ENCODE measurements at regions not wholly inside any gene's neighbourhood (a gene's known extent, or its start where the extent isn't known, plus 50 kb on each side); places are given as distances from the start of the nearest gene placed in this dataset.

GRCh38 chr6:74066168-74066871 is 370.3 kb downstream of the CD109 start:
- TF ChIP-seq POU6F1 (CRISPR knock-in tag; IDR thresholded peaks at IDR 0.05; ENCODE audit: borderline replicate concordance, low read depth) = no peak
- TF ChIP-seq, protein P1, sequence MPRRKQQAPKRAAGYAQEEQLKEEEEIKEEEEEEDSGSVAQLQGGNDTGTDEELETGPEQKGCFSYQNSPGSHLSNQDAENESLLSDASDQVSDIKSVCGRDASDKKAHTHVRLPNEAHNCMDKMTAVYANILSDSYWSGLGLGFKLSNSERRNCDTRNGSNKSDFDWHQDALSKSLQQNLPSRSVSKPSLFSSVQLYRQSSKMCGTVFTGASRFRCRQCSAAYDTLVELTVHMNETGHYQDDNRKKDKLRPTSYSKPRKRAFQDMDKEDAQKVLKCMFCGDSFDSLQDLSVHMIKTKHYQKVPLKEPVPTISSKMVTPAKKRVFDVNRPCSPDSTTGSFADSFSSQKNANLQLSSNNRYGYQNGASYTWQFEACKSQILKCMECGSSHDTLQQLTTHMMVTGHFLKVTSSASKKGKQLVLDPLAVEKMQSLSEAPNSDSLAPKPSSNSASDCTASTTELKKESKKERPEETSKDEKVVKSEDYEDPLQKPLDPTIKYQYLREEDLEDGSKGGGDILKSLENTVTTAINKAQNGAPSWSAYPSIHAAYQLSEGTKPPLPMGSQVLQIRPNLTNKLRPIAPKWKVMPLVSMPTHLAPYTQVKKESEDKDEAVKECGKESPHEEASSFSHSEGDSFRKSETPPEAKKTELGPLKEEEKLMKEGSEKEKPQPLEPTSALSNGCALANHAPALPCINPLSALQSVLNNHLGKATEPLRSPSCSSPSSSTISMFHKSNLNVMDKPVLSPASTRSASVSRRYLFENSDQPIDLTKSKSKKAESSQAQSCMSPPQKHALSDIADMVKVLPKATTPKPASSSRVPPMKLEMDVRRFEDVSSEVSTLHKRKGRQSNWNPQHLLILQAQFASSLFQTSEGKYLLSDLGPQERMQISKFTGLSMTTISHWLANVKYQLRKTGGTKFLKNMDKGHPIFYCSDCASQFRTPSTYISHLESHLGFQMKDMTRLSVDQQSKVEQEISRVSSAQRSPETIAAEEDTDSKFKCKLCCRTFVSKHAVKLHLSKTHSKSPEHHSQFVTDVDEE (CRISPR knock-in tag; IDR thresholded peaks at IDR 0.05) = no peak
- TF ChIP-seq, protein P2, sequence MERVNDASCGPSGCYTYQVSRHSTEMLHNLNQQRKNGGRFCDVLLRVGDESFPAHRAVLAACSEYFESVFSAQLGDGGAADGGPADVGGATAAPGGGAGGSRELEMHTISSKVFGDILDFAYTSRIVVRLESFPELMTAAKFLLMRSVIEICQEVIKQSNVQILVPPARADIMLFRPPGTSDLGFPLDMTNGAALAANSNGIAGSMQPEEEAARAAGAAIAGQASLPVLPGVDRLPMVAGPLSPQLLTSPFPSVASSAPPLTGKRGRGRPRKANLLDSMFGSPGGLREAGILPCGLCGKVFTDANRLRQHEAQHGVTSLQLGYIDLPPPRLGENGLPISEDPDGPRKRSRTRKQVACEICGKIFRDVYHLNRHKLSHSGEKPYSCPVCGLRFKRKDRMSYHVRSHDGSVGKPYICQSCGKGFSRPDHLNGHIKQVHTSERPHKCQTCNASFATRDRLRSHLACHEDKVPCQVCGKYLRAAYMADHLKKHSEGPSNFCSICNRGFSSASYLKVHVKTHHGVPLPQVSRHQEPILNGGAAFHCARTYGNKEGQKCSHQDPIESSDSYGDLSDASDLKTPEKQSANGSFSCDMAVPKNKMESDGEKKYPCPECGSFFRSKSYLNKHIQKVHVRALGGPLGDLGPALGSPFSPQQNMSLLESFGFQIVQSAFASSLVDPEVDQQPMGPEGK (CRISPR knock-in tag; IDR thresholded peaks at IDR 0.05; ENCODE audit: borderline replicate concordance) = no peak
- TF ChIP-seq PPARA (CRISPR knock-in tag; IDR thresholded peaks at IDR 0.05; ENCODE audit: borderline replicate concordance) = no peak
- TF ChIP-seq ZFP30 (CRISPR knock-in tag; IDR thresholded peaks at IDR 0.05) = no peak
- no peak for TF ChIP-seq ARNTL (CRISPR knock-in tag; IDR thresholded peaks at IDR 0.05; ENCODE audit: borderline replicate concordance, low read depth)
- TF ChIP-seq CSDC2 (CRISPR knock-in tag; IDR thresholded peaks at IDR 0.05) = no peak
- TF ChIP-seq ZNF565 (CRISPR knock-in tag; conservative IDR thresholded peaks at IDR 0.05; ENCODE audit: low read depth) = no peak
- TF ChIP-seq TCF4 (CRISPR knock-in tag; IDR thresholded peaks at IDR 0.05; ENCODE audit: borderline replicate concordance) = no peak
- TF ChIP-seq RARB (CRISPR knock-in tag; IDR thresholded peaks at IDR 0.05) = no peak
- TF ChIP-seq BACH2 (CRISPR knock-in tag; IDR thresholded peaks at IDR 0.05; ENCODE audit: borderline replicate concordance) = no peak
- TF ChIP-seq ESRRG (CRISPR knock-in tag; IDR thresholded peaks at IDR 0.05) = no peak

Data from SK-N-SH treated with all-trans-retinoic acid at 6 μM for 48 hours (cell line).